Mesenteric fat pad (tissue), 1 donor: ENCODE measurements at regions not wholly inside any gene's neighbourhood (a gene's known extent, or its start where the extent isn't known, plus 50 kb on each side); places are given as distances from the start of the nearest gene placed in this dataset.

Source experiments
- DNase-seq: peaks from one replicate; pipeline ENCODE4 v3.0.0-alpha.2; 2020; ENCODE audit warnings: low spot score
- donor health status: DM: yes; HTN: yes; CAD: no.

DNA sequence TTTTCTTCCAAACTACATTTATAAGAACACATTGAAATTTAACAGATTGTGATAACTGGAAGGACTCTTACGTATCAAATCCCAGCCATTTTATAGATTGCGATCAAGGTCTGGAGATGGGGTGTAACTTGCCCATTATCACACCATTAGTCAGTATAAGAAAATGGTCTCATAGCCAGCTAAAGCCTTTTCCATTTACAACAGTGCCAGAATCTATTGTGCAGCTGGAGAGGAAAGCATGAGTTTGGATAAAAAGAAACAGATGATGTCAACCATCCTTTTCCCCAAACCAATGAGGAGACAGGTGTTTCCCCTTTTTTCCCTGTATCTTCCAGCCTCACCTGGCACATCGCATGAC, 658.8 kb downstream of the ACTL7B start:
- DNase-seq, result no peak

DNA sequence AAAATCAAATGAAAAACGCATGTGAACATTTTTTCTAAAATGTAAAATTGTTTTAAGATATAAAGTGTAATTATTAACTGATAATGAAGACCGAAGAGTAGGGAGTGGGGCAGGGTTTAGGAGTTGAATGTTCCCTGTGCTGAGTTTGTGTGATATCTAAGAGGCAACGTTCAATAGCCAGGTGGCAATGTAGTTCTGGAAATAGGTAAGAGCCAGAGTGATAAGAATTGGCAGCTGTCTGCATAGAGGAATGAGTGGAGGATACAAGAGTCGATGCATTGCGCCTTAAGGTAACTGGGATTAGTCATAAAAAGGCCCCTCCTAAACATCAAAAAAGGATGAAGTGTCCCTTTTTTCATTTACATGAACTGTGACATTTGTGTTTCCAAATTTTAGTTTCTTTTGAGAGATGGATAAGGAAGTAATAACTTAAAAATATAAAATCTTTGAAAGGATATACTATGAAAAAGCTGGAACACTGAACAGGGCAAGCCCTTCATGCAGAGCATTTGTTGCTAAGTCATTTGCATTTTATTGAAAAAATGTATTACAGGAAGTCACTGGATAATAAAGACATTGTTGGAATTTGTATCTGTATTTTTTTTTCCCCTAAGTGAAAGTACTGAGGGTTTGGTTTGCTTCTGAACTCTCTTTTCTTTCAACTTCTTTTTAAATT, 659.3 kb downstream of the ACTL7B start:
- no peak for DNase-seq

- DNase-seq, result no peak
These were observed 661.6 kb downstream of the ACTL7B start for GRCh38 chr9:108194154-108194553.

DNA sequence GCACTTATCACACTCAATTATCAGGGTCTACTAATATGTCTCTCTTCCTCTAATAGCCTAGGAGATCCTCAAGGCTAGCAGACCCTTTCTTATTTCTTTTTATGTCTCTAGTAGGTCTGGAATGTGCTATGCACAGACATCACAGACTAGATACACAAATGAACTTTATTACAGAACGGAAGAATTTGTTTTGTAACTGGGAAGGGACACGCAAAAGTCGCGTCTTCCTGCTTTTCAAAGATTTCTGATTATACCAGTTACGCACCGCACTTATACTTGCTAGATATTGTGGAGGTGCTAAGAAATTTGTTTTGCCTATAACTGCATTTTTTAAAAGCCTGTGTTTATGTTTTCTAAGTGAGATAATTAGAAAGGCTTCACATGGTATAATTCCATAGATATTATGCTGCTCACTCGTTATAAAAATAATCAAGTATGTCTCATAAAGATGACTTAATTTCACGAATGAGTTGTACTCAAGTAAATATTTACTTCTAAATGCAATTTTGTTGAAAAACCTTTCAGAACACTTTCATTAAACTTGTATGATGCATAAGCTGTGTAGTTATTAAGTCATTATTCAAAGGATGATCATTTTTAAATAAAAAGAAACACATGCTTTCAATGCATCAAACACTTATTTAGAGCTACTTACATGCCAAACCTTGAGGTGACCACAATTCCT, 662.6 kb downstream of the ACTL7B start:
- no peak for DNase-seq

- DNase-seq, result no peak
These were observed 664.7 kb downstream of the ACTL7B start for GRCh38 chr9:108191065-108191464.

DNA sequence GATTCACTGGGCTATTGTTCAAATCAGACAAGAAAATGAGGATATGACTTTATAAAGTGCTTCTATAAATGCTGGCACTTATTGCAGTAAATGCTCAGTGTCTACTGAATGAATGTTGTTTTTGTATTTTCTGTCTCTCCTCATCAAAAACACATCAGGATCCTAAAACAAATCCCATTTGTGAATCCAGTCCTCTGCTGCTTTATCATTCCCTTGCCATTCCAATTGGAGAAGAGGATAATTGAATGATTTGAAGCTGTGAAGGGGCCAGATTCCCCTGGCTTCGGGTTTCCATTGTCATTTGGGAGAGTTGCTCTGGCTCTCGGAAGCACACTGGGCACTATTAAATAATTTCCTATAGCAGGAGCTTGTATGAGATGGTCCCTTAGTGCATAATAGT, 666.8 kb downstream of the ACTL7B start:
- DNase-seq, result no peak

DNA sequence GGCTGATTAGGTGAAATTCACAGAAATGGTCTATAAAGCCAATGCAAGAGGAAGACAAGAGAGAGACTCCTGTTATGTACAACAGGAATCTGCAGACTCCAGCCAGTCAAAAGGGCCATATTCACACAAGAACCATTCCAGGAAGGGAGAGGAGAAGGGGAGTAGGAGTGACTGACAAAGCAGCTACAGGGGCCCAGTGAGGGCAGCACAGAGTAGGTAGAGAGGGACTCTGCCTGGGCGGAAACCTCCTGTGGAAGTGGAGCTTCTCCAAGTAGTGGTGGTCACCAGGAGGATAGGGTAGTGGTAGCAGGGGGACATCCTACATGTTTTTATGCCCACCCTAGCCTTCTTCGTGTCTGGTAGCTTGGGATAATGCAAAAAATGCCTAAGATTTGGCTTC, 667.3 kb downstream of the ACTL7B start:
- DNase-seq, result no peak

GRCh38 chr9:108186642-108187395, 669.0 kb downstream of the ACTL7B start:
- DNase-seq, result no peak

DNA sequence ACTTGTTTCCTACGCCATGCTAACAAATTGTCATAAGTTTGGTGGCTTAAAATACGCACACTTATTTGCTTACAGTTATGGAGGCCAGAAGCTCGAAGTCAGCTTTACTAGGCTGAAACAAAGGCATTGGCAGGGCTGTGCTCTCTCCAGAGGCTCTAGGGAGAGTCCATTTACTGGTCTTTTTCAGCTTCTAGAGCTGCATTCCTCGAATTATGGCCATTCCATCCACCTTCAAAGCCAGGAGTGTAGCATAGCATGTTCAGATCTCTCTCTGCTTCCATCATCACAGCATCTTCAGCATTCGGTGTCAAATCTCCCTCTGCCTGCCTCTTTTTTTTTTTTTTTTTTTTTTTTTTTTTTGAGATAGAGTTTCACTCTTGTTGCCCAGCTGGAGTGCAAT, 670.2 kb downstream of the ACTL7B start:
- DNase-seq, result no peak

GRCh38 chr9:108184941-108185340, 670.8 kb downstream of the ACTL7B start:
- no peak for DNase-seq

DNA sequence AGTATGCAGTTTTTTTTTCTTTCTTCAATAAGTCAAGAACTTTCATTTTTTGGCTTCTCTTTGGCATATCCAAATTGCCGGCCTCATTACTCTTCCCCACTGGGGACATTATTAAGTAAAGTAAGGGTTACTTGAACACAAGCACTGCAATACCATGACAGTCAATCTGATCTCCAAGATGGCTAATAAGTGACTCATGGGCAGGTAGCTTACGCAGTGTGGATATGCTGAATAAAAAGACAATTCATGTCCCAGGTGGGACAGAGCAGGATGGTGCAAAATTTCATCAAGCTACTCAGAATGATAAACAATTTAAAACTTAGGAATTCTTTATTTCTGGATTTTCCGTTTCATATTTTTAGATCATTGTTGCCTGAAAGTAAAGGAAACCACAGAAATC, 671.8 kb downstream of the ACTL7B start:
- no peak for DNase-seq

- DNase-seq, result no peak
These were observed 672.8 kb downstream of the ACTL7B start for GRCh38 chr9:108182950-108183381.

- no peak for DNase-seq
These were observed 673.5 kb downstream of the ACTL7B start for GRCh38 chr9:108182270-108182669.

- DNase-seq, result no peak
These were observed 674.3 kb downstream of the ACTL7B start for GRCh38 chr9:108181441-108181840.

GRCh38 chr9:108180541-108180940, 675.2 kb downstream of the ACTL7B start:
- DNase-seq, result no peak

GRCh38 chr9:108178318-108178717, 677.5 kb downstream of the ACTL7B start:
- no peak for DNase-seq

DNA sequence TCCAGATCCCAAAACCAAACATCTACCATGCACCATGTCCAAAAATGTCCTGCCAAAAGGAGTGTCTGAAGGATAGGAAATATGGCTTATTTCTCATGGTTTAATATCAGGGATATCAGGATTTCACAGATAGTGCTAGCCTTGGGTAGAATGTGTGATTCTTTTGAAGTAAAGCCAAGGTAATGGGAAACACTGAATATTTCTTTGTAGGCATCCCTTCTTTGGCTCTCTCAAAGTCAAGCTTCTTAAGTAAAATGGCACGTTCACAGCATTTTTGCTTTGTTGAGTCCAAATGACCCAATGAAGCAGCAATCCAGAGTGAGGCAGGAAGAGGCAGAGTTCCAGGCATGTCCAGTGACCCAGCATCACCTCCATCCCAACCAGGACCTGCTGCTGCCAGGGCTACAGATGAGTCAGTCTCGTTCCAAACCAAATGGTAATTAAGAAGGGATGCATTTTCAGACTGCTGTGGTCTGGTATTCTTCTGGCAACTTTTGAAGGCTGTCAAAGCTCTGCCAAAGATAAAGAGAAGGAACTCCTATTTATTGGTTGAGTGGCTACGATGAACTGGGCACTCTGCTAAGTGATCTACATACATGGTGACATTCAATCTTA, 678.8 kb upstream of the KLF4 start:
- no peak for DNase-seq

GRCh38 chr9:108167136-108167900, 677.7 kb upstream of the KLF4 start:
- DNase-seq, result no peak

- no peak for DNase-seq
These were observed 677.0 kb upstream of the KLF4 start for GRCh38 chr9:108166519-108166918.

GRCh38 chr9:108163321-108164005, 673.9 kb upstream of the KLF4 start:
- DNase-seq, result no peak

DNA sequence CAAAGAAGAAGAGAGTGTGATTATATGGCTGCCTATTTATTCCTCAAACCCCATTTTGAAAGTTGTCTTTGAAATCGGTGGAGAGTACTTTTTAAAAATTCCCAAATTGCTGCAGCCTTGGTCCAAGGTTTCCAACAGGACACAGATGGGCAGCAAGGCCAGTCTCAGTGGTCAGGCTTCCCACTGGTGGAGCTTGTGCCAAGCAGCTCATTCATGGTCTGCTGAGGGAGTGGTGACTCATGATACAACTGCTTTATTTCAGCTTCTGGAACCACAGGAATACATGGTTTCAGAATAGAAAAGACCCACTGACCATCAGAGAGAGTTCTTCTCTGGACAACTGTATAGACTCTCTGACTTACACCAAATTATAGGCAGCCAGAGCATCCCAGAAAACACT, 673.1 kb upstream of the KLF4 start:
- no peak for DNase-seq
